ENCODE measurements at regions not wholly inside any gene's neighbourhood (a gene's known extent, or its start where the extent isn't known, plus 50 kb on each side); places are given as distances from the start of the nearest gene placed in this dataset.

- FAIRE-seq: no peak
- DNase-seq (ENCODE audit: insufficient read length, low spot score): no peak
Observed at GRCh38 chr18:78736015-78736690, 243.5 kb upstream of the SALL3 start.

GRCh38 chr18:78737006-78737915, 242.4 kb upstream of the SALL3 start:
- DNase-seq (ENCODE audit: insufficient read length, low spot score) (no peak), FAIRE-seq (no peak)

GRCh38 chr18:78738076-78738690, 241.4 kb upstream of the SALL3 start:
- no peak for FAIRE-seq

GRCh38 chr18:78739115-78739514, 240.5 kb upstream of the SALL3 start:
- FAIRE-seq (no peak), DNase-seq (ENCODE audit: insufficient read length, low spot score) (no peak)

More at GRCh38 chr18:78738076-78738690, 241.4 kb upstream of the SALL3 start:
- DNase-seq (ENCODE audit: insufficient read length, low spot score): no peak

GRCh38 chr18:78739882-78740677, 239.5 kb upstream of the SALL3 start:
- FAIRE-seq (no peak), DNase-seq (ENCODE audit: insufficient read length, low spot score) (no peak)

GRCh38 chr18:78740876-78741275, 238.7 kb upstream of the SALL3 start:
- FAIRE-seq (no peak), DNase-seq (ENCODE audit: insufficient read length, low spot score) (no peak)

GRCh38 chr18:78741381-78742217, 238.0 kb upstream of the SALL3 start:
- no peak for FAIRE-seq

GRCh38 chr18:78742218-78742745, 237.3 kb upstream of the SALL3 start:
- FAIRE-seq (no peak), DNase-seq (ENCODE audit: insufficient read length, low spot score) (no peak)

More at GRCh38 chr18:78741381-78742217, 238.0 kb upstream of the SALL3 start:
- no peak for DNase-seq (ENCODE audit: insufficient read length, low spot score)

GRCh38 chr18:78743078-78743477, 236.5 kb upstream of the SALL3 start:
- no peak for FAIRE-seq
- DNase-seq (ENCODE audit: insufficient read length, low spot score): no peak

GRCh38 chr18:78751664-78752063, 228.0 kb upstream of the SALL3 start:
- DNase-seq (ENCODE audit: insufficient read length, low spot score) (no peak), FAIRE-seq (no peak)

- no peak for DNase-seq (ENCODE audit: insufficient read length, low spot score)
- no peak for FAIRE-seq
Observed at GRCh38 chr18:78753240-78753639, 226.4 kb upstream of the SALL3 start.

- FAIRE-seq (no peak), DNase-seq (ENCODE audit: insufficient read length, low spot score) (no peak)
Observed at GRCh38 chr18:78754311-78755043, 225.1 kb upstream of the SALL3 start.

GRCh38 chr18:78757014-78757413, 222.6 kb upstream of the SALL3 start:
- no peak for FAIRE-seq

GRCh38 chr18:78758496-78758895, 221.1 kb upstream of the SALL3 start:
- FAIRE-seq (no peak), DNase-seq (ENCODE audit: insufficient read length, low spot score) (no peak)

More at GRCh38 chr18:78757014-78757413, 222.6 kb upstream of the SALL3 start:
- DNase-seq (ENCODE audit: insufficient read length, low spot score): no peak

- DNase-seq (ENCODE audit: insufficient read length, low spot score) (no peak), FAIRE-seq (no peak)
Observed at GRCh38 chr18:78762753-78763152, 216.9 kb upstream of the SALL3 start.

- no peak for DNase-seq (ENCODE audit: insufficient read length, low spot score)
- no peak for FAIRE-seq
Observed at GRCh38 chr18:78764544-78764943, 215.1 kb upstream of the SALL3 start.

- DNase-seq (ENCODE audit: insufficient read length, low spot score) (no peak), FAIRE-seq (no peak)
Observed at GRCh38 chr18:78765142-78765541, 214.5 kb upstream of the SALL3 start.

GRCh38 chr18:78765637-78766281, 213.9 kb upstream of the SALL3 start:
- DNase-seq (ENCODE audit: insufficient read length, low spot score) (no peak), FAIRE-seq (no peak)
